IMR-90 (cell line): ENCODE measurements at regions not wholly inside any gene's neighbourhood (a gene's known extent, or its start where the extent isn't known, plus 50 kb on each side); places are given as distances from the start of the nearest gene placed in this dataset.

ENCODE experiments used
- ATAC-seq: fragments of 200-7000 bp; cut with Tn5 transposase; 2 replicates; pipeline ENCODE4 v1.9.1; 2020; ENCODE audit warnings: low read depth, mild to moderate bottlenecking, moderate library complexity
- BruUV-seq: library from RNA; stranded (reverse); fragments of 400-500 nt; replicated peaks from 2 replicates; lab custom pipeline; 2021; lab: Mats Ljungman, UMichigan
- CTCF ChIA-PET: fragments of 300-600 bp; formaldehyde crosslinking; extraction: SDS; loops from one replicate; lab custom pipeline; 2021; ENCODE audit warnings: antibody characterized with exemption; lab: Yijun Ruan, JAX
- POLR2A ChIA-PET: fragments of 300-600 bp; sonication (Branson Sonifier 250); formaldehyde crosslinking; loops from one replicate; lab custom pipeline; 2022; ENCODE audit warnings: antibody characterized with exemption; ENCODE audit not compliant: unreplicated experiment; lab: Charles Lee
- DNase-seq: peaks from one replicate; pipeline ENCODE4 v3.0.0; 2013
- H2AFZ ChIP-seq: replicated peaks from 2 replicates; pipeline ENCODE3; 2013; ENCODE audit warnings: low read length, mild to moderate bottlenecking; ENCODE audit not compliant: poor library complexity
- H2AK5ac ChIP-seq: 2 replicates; pipeline ENCODE4 v1.6.1; 2013; ENCODE audit warnings: low read depth, low read length, inconsistent platforms
- H2AK9ac ChIP-seq: replicated peaks from 2 replicates; pipeline ENCODE3; 2013; ENCODE audit warnings: mild to moderate bottlenecking, low read depth, low read length, moderate library complexity; ENCODE audit not compliant: poor library complexity
- H2BK120ac ChIP-seq: 2 replicates; pipeline ENCODE4 v1.6.1; 2013; ENCODE audit warnings: low read depth, low read length, inconsistent platforms
- H2BK15ac ChIP-seq: 3 replicates; pipeline ENCODE4 v1.6.1; 2013; ENCODE audit warnings: low read depth, low read length, inconsistent platforms
- H2BK20ac ChIP-seq: 2 replicates; pipeline ENCODE4 v1.6.1; 2013; ENCODE audit warnings: low read depth, mild to moderate bottlenecking, inconsistent platforms, low read length, moderate library complexity
- H2BK5ac ChIP-seq: 2 replicates; pipeline ENCODE4 v1.6.1; 2013; ENCODE audit warnings: mild to moderate bottlenecking, low read depth, low read length, inconsistent platforms; ENCODE audit not compliant: poor library complexity, severe bottlenecking
- H3K14ac ChIP-seq: replicated peaks from 2 replicates; pipeline ENCODE4 v1.6.1; 2013; ENCODE audit warnings: low read depth, low read length, inconsistent platforms
- H3K18ac ChIP-seq: 2 replicates; pipeline ENCODE4 v1.6.1; 2013; ENCODE audit warnings: low read depth, low read length, control low read depth
- H3K23ac ChIP-seq: 2 replicates; pipeline ENCODE4 v1.6.1; 2013; ENCODE audit warnings: low read depth, low read length, inconsistent platforms
- H3K27ac ChIP-seq: 2 replicates; pipeline ENCODE4 v1.5.1; 2013; ENCODE audit warnings: mild to moderate bottlenecking, control low read depth, low read length; ENCODE audit not compliant: insufficient read depth
- H3K27me3 ChIP-seq: 2 replicates; pipeline ENCODE4 v1.6.1; 2013; ENCODE audit warnings: low read length; ENCODE audit not compliant: control insufficient read depth, insufficient read depth
- H3K36me3 ChIP-seq: 2 replicates; pipeline ENCODE4 v1.6.1; 2013; ENCODE audit warnings: low read length, mixed read lengths; ENCODE audit not compliant: control insufficient read depth, insufficient read depth
- H3K4ac ChIP-seq: 2 replicates; pipeline ENCODE4 v1.6.1; 2013; ENCODE audit warnings: low read depth, low read length, inconsistent platforms
- H3K4me1 ChIP-seq: 2 replicates; pipeline ENCODE4 v1.6.1; 2013; ENCODE audit warnings: low read length, mixed read lengths; ENCODE audit not compliant: control insufficient read depth, insufficient read depth
- H3K4me2 ChIP-seq: 2 replicates; pipeline ENCODE4 v1.6.1; 2013; ENCODE audit warnings: low read depth, mild to moderate bottlenecking, control low read depth, low read length, moderate library complexity
- H3K4me3 ChIP-seq: 2 replicates; pipeline ENCODE4 v1.5.1; 2013; ENCODE audit warnings: low read depth, mild to moderate bottlenecking, control low read depth, low read length, moderate library complexity; ENCODE audit not compliant: insufficient read depth
- H3K56ac ChIP-seq: 2 replicates; pipeline ENCODE4 v1.6.1; 2013; ENCODE audit warnings: low read length, inconsistent platforms; ENCODE audit not compliant: insufficient read depth; ENCODE audit errors: extremely low read depth
- H3K79me1 ChIP-seq, 2 experiments: 2 replicates each; pipeline ENCODE4 v1.6.1; 2013; ENCODE audit warnings: low read length in 2 of 2, inconsistent platforms in 1 of 2, low read depth in 1 of 2
- H3K9ac ChIP-seq: 2 replicates; pipeline ENCODE4 v1.6.1; 2013; ENCODE audit warnings: low read depth, low read length, control low read depth
- H3K9me1 ChIP-seq: 2 replicates; pipeline ENCODE4 v1.6.1; 2013; ENCODE audit warnings: low read length, inconsistent platforms; ENCODE audit not compliant: insufficient read depth
- H3K9me3 ChIP-seq: 2 replicates; pipeline ENCODE4 v1.6.1; 2013; ENCODE audit warnings: low read length; ENCODE audit not compliant: control insufficient read depth, insufficient read depth
- H4K20me1 ChIP-seq: 2 replicates; pipeline ENCODE4 v1.6.1; 2013; ENCODE audit warnings: low read length, inconsistent platforms; ENCODE audit not compliant: insufficient read depth
- H4K5ac ChIP-seq: 2 replicates; pipeline ENCODE4 v1.6.1; 2013; ENCODE audit warnings: mild to moderate bottlenecking, low read depth, low read length, control low read depth
- H4K8ac ChIP-seq, 2 experiments: 2 replicates each; pipeline ENCODE4 v1.6.1; 2013; ENCODE audit warnings: low read depth in 2 of 2, low read length in 2 of 2, control low read depth in 1 of 2, inconsistent platforms in 1 of 2
- H4K91ac ChIP-seq: 2 replicates; pipeline ENCODE4 v1.6.1; 2013; ENCODE audit warnings: low read depth, low read length, inconsistent platforms; ENCODE audit not compliant: insufficient read depth
- BHLHE40 ChIP-seq: fragments of 150-350 bp; IDR thresholded peaks from 2 replicates; pipeline ENCODE4 v1.6.1; 2016; ENCODE audit warnings: mild to moderate bottlenecking, low read depth, low read length
- CEBPB ChIP-seq: IDR thresholded peaks from 2 replicates; pipeline ENCODE4 v1.6.1; 2012; ENCODE audit warnings: low read depth, low read length, improper control_type of control experiment
- CHD1 ChIP-seq: IDR thresholded peaks from 2 replicates; pipeline ENCODE4 v1.6.1; 2012; ENCODE audit warnings: low read depth, low read length, improper control_type of control experiment
- CTCF ChIP-seq: conservative IDR thresholded peaks from 2 replicates; pipeline ENCODE4 v1.5.1; 2012; ENCODE audit warnings: mild to moderate bottlenecking, low read depth, low read length, improper control_type of control experiment
- MAZ ChIP-seq: IDR thresholded peaks from 2 replicates; pipeline ENCODE4 v1.6.1; 2012; ENCODE audit warnings: low read depth, mild to moderate bottlenecking, low read length, improper control_type of control experiment, moderate library complexity, borderline replicate concordance
- MXI1 ChIP-seq: IDR thresholded peaks from 2 replicates; pipeline ENCODE4 v1.6.1; 2012; ENCODE audit warnings: low read depth, mild to moderate bottlenecking, low read length, moderate library complexity, borderline replicate concordance
- NFE2L2 ChIP-seq: fragments of 150-350 bp; IDR thresholded peaks from 2 replicates; pipeline ENCODE4 v1.6.1; 2016; ENCODE audit warnings: low read depth, mild to moderate bottlenecking, low read length
- POLR2A ChIP-seq: IDR thresholded peaks from 2 replicates; pipeline ENCODE4 v1.6.1; 2012; ENCODE audit warnings: mild to moderate bottlenecking, low read depth, low read length
- RCOR1 ChIP-seq: IDR thresholded peaks from 2 replicates; pipeline ENCODE4 v1.6.1; 2012; ENCODE audit warnings: mild to moderate bottlenecking, low read length, improper control_type of control experiment; ENCODE audit not compliant: insufficient replicate concordance
- RFX5 ChIP-seq: IDR thresholded peaks from 2 replicates; pipeline ENCODE4 v1.8.0; 2012; ENCODE audit warnings: low read depth, mild to moderate bottlenecking, low read length, moderate library complexity
- SMC3 ChIP-seq: fragments of 150-350 bp; IDR thresholded peaks from 2 replicates; pipeline ENCODE4 v1.6.1; 2016; ENCODE audit warnings: low read depth, mild to moderate bottlenecking, antibody characterized with exemption, low read length, moderate library complexity
- WGBS, 2 experiments: methylation state at CpG; one replicate each; pipeline versions ENCODE4 v1.1.5 to v1.1.7; 2013; ENCODE audit warnings: missing lambda C conversion rate in 2 of 2; ENCODE audit not compliant: insufficient read length in 1 of 2; ENCODE audit errors: extremely low coverage in 2 of 2; 5-methylcytosine and 5-hydroxymethylcytosine counted together
- dilution Hi-C: fragments of 300-500 bp; cut with HindIII; formaldehyde crosslinking; loops from one replicate; pipeline ENCODE4 v1.14.3; 2018; ENCODE audit warnings: low sequenced_read_pairs; ENCODE audit not compliant: unreplicated experiment
- in situ Hi-C: fragments of 300-500 bp; cut with MboI; formaldehyde crosslinking; loops from 3 replicates; pipeline ENCODE4 v1.14.3; 2019; ENCODE audit warnings: low sequenced_read_pairs, inconsistent platforms, mixed read lengths
- intact Hi-C: fragments of 100-400 bp; cut with micrococcal nuclease; formaldehyde crosslinking; loops from 2 replicates; pipeline ENCODE4 v1.10.0; 2022
- TF ChIP-seq, protein P1 (sequence below): fragments of 150-350 bp; IDR thresholded peaks from 2 replicates; pipeline ENCODE4 v1.6.1; 2016; ENCODE audit warnings: low read depth, mild to moderate bottlenecking, low read length, moderate library complexity, borderline replicate concordance
- TF ChIP-seq, protein P2 (sequence below): fragments of 150-350 bp; IDR thresholded peaks from 2 replicates; pipeline ENCODE4 v1.6.1; 2017; ENCODE audit warnings: mild to moderate bottlenecking, antibody characterized with exemption, low read length, low read depth

GRCh38 chr2:173785813-173786212 lies 179.4 kb downstream of the SP3 start:
- Histone ChIP-seq H3K4me3 (no peak overlapping the region), H2AK5ac (no peak overlapping the region), H3K27me3 (peaks cover 23% of the 10 kb centered on the region), H3K9me3 (peaks cover under 1% of the 10 kb centered on the region; the same call in 1 of the 2 replicates), H2AK9ac (no peak overlapping the region), H3K14ac (no peak overlapping the region), H4K5ac (no peak overlapping the region), H2BK120ac (no peak overlapping the region), H3K4me1 (no peaks in the 10 kb centered on the region), H3K4ac (no peak overlapping the region), H2BK20ac (no peak overlapping the region), H3K9ac (no peak overlapping the region), H3K23ac (no peak overlapping the region), H3K9me1 (no peaks in the 10 kb centered on the region), H3K27ac (no peak overlapping the region), H4K8ac (no peak overlapping the region), H3K79me1 (no peaks in the 10 kb centered on the region), H4K20me1 (no peaks in the 10 kb centered on the region), H2AFZ (no peak overlapping the region), H3K56ac (no peak overlapping the region), H3K36me3 (no peaks in the 10 kb centered on the region), H2BK5ac (no peak overlapping the region), H4K91ac (no peak overlapping the region), H2BK15ac (no peak overlapping the region), H3K18ac (no peak overlapping the region), H3K4me2 (no peak overlapping the region)
- in situ Hi-C loops (no loop called here), dilution Hi-C loops (no loop called here), intact Hi-C loops (no loop called here)
- CTCF ChIA-PET = no interaction called here
- ATAC-seq = no peak
- no CpG with 5 or more reads among the region's 3 CpGs for WGBS, 2 experiments
- BruUV-seq = no TSS peak
- POLR2A ChIA-PET = no interaction called here
- TF ChIP-seq BHLHE40 (no peak), CHD1 (no peak), POLR2A (no peak), RFX5 (no peak), NFE2L2 (no peak), CEBPB (no peak), RCOR1 (no peak), SMC3 (no peak), MXI1 (no peak), CTCF (no peak), MAZ (no peak)
- TF ChIP-seq, protein P1, sequence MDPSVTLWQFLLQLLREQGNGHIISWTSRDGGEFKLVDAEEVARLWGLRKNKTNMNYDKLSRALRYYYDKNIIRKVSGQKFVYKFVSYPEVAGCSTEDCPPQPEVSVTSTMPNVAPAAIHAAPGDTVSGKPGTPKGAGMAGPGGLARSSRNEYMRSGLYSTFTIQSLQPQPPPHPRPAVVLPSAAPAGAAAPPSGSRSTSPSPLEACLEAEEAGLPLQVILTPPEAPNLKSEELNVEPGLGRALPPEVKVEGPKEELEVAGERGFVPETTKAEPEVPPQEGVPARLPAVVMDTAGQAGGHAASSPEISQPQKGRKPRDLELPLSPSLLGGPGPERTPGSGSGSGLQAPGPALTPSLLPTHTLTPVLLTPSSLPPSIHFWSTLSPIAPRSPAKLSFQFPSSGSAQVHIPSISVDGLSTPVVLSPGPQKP = no peak
- TF ChIP-seq, protein P2, sequence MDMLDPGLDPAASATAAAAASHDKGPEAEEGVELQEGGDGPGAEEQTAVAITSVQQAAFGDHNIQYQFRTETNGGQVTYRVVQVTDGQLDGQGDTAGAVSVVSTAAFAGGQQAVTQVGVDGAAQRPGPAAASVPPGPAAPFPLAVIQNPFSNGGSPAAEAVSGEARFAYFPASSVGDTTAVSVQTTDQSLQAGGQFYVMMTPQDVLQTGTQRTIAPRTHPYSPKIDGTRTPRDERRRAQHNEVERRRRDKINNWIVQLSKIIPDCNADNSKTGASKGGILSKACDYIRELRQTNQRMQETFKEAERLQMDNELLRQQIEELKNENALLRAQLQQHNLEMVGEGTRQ = no peak
- no peak for DNase-seq
